Right lobe of liver (tissue), 6 donors: ENCODE measurements at regions not wholly inside any gene's neighbourhood (a gene's known extent, or its start where the extent isn't known, plus 50 kb on each side); places are given as distances from the start of the nearest gene placed in this dataset.
A peak's percentile ranks its signal among the peaks of the same experiment; 100 is the strongest.

Experiments
- ATAC-seq, 4 donors: fragments of 200-7000 bp; cut with Tn5 transposase; one replicate each; pipeline ENCODE4 v1.9.1; 2020; ENCODE audit warnings: mild to moderate bottlenecking in 4 of 4, moderate library complexity in 4 of 4
- DNase-seq, 3 donors: peaks; one replicate each; pipeline ENCODE4 v3.0.0-alpha.2; 2020
- H3K27ac ChIP-seq, 3 donors: fragments of 200-600 bp; one replicate each; pipeline ENCODE4 v1.8.0; 2022
- H3K27me3 ChIP-seq, 2 donors: fragments of 200-600 bp; one replicate each; pipeline ENCODE4 v1.8.0; 2022
- H3K36me3 ChIP-seq, 4 donors: fragments of 200-600 bp; sonication (generic) in 1 of 4; one replicate each; pipeline versions ENCODE4 v1.5.1 to v1.8.0; 2017 to 2022; ENCODE audit warnings: control low read depth in 1 of 4
- H3K4me1 ChIP-seq, 4 donors: fragments of 200-600 bp; sonication (generic) in 1 of 4; one replicate each; pipeline versions ENCODE4 v1.5.1 to v1.8.0; 2017 to 2022; ENCODE audit warnings: control low read depth in 1 of 4
- H3K4me3 ChIP-seq, 3 donors: fragments of 200-600 bp; one replicate each; pipeline ENCODE4 v1.8.0; 2022
- H3K9me3 ChIP-seq, 4 donors: fragments of 200-600 bp; sonication (generic) in 1 of 4; one replicate each; pipeline versions ENCODE4 v1.5.1 to v1.8.0; 2017 to 2022; ENCODE audit warnings: control low read depth in 1 of 4
- CTCF ChIP-seq, 4 donors: fragments of 200-600 bp in 3 of 4; fragments of 450-650 bp in 1 of 4; IDR thresholded peaks; one replicate each; pipeline versions ENCODE4 v1.5.1 to v1.8.0; 2016 to 2022; ENCODE audit warnings: antibody characterized with exemption in 4 of 4, mild to moderate bottlenecking in 2 of 4
- POLR2A ChIP-seq: fragments of 450-650 bp; IDR thresholded peaks from one replicate; pipeline ENCODE4 v1.6.1; 2017; ENCODE audit warnings: antibody characterized with exemption, mild to moderate bottlenecking
- WGBS: methylation state at CpG from one replicate; pipeline ENCODE4 v1.1.6; 2018; ENCODE audit warnings: low coverage, low lambda C conversion rate; ENCODE audit not compliant: insufficient coverage; ENCODE audit errors: missing lambda C conversion rate; 5-methylcytosine and 5-hydroxymethylcytosine counted together
- intact Hi-C, 2 donors: fragments of 100-400 bp; cut with DNase I; formaldehyde crosslinking; loops; one replicate each; pipeline versions ENCODE4 v1.11.2 to v1.14.1; 2022
- small RNA-seq, 2 experiments: library from RNA; depleted of rRNA; stranded (forward); fragments of <200 nt; gene quantifications; one replicate each; pipeline ENCODE3, GENCODE V24; 2016
- donor health status: DM: no; HTN: yes; CAD: no.
- donor health status: DM: no; HTN: no; CAD: no.
- donor health status: DM: no; HTN: no; CAD: no.
- donor health status: DM: no; HTN: yes; CAD: no.
- donor health status: DM: no; HTN: yes; CAD: no.

- 49% methylated on average over 2 of the region's 2 CpGs for WGBS
- H3K36me3 ChIP-seq = no peaks in the 10 kb centered on the region
- DNase-seq = no peak
- no peaks in the 10 kb centered on the region for H3K9me3 ChIP-seq
- no peak overlapping the region for H3K4me3 ChIP-seq
- intact Hi-C loops = no loop called here
- TF ChIP-seq CTCF (IDR thresholded peaks at IDR 0.05) = no peak
- TF ChIP-seq POLR2A = no peak
- no peaks in the 10 kb centered on the region for H3K27me3 ChIP-seq
- no peak for ATAC-seq
- H3K27ac ChIP-seq = no peak overlapping the region
- H3K4me1 ChIP-seq = no peaks in the 10 kb centered on the region
Measured at GRCh38 chr9:23635276-23635675, 190.8 kb downstream of the ELAVL2 start.

- no peaks in the 10 kb centered on the region for H3K4me1 ChIP-seq
- no peak for TF ChIP-seq POLR2A
- no peak for DNase-seq
- intact Hi-C loops = no loop called here
- H3K36me3 ChIP-seq = no peaks in the 10 kb centered on the region
- H3K27ac ChIP-seq = no peak overlapping the region
- no peaks in the 10 kb centered on the region for H3K27me3 ChIP-seq
- no peaks in the 10 kb centered on the region for H3K9me3 ChIP-seq
- WGBS = 29% methylated on average over 2 of the region's 2 CpGs
- ATAC-seq = no peak
- no peak overlapping the region for H3K4me3 ChIP-seq
Measured at GRCh38 chr9:23636199-23636598, 189.8 kb downstream of the ELAVL2 start.

GRCh38 chr9:23638011-23638410 is 188.0 kb downstream of the ELAVL2 start:
- H3K4me3 ChIP-seq = no peak overlapping the region
- H3K36me3 ChIP-seq = no peaks in the 10 kb centered on the region
- no peaks in the 10 kb centered on the region for H3K4me1 ChIP-seq
- no peaks in the 10 kb centered on the region for H3K27me3 ChIP-seq
- TF ChIP-seq POLR2A (no peak), CTCF (IDR thresholded peaks at IDR 0.05) (no peak)
- intact Hi-C loops = no loop called here
- H3K27ac ChIP-seq = no peak overlapping the region
- peak in 1 of 4 donors; percentile 47 for ATAC-seq
- H3K9me3 ChIP-seq = no peaks in the 10 kb centered on the region
- WGBS = 38% methylated on average over 3 of the region's 3 CpGs
- no peak for DNase-seq

- intact Hi-C loops = no loop called here
- no peak overlapping the region for H3K4me3 ChIP-seq
- no peak overlapping the region for H3K27ac ChIP-seq
- H3K4me1 ChIP-seq = no peaks in the 10 kb centered on the region
- no peak for ATAC-seq
- no peaks in the 10 kb centered on the region for H3K27me3 ChIP-seq
- 73% methylated on average over 4 of the region's 4 CpGs for WGBS
- H3K36me3 ChIP-seq = no peaks in the 10 kb centered on the region
- no peaks in the 10 kb centered on the region for H3K9me3 ChIP-seq
- TF ChIP-seq POLR2A (no peak), CTCF (IDR thresholded peaks at IDR 0.05) (no peak)
- DNase-seq = no peak
Measured at GRCh38 chr9:23638837-23639426, 187.1 kb downstream of the ELAVL2 start.

Small RNAs in the stretch of these regions (small RNA-seq; reads per million reads assigned to genes)
- 0 reads per million in 2 experiments for gene SUMO2P2
